ENCODE measurements at regions not wholly inside any gene's neighbourhood (a gene's known extent, or its start where the extent isn't known, plus 50 kb on each side); places are given as distances from the start of the nearest gene placed in this dataset.
A peak's percentile ranks its signal among the peaks of the same experiment; 100 is the strongest.

- TF ChIP-seq CTCF (IDR thresholded peaks at IDR 0.05): no peak
- no peaks in the 10 kb centered on the region for H3K36me3 ChIP-seq
- intact Hi-C loops (cut with DNase I): no loop called here
- peaks cover 0 to 19% (median 9%) of the 10 kb centered on the region in 9 donors for H3K4me1 ChIP-seq
- H3K4me3 ChIP-seq: no peak overlapping the region
- H3K27ac ChIP-seq: no peak overlapping the region
- no peaks in the 10 kb centered on the region for H3K27me3 ChIP-seq
- no peaks in the 10 kb centered on the region for H3K9me3 ChIP-seq
- 56 to 57% methylated on average over 4 of the region's 4 CpGs for WGBS, 2 donors
- DNase-seq: peak in 1 of 2 donors; percentile 77
- peak; percentile 40 to 91 (median 66) for ATAC-seq
Observed at GRCh38 chr7:46713868-46714596, 793.0 kb upstream of the IGFBP3 start.

- Histone ChIP-seq H3K4me3 (no peak overlapping the region), H3K36me3 (no peaks in the 10 kb centered on the region), H3K27ac (no peak overlapping the region), H3K9me3 (no peaks in the 10 kb centered on the region), H3K4me1 (peaks cover 0 to 19% (median 9%) of the 10 kb centered on the region in 9 donors), H3K27me3 (no peaks in the 10 kb centered on the region)
- no peak for TF ChIP-seq CTCF (IDR thresholded peaks at IDR 0.05)
- intact Hi-C loops (cut with DNase I): no loop called here
- DNase-seq (no peak), ATAC-seq (no peak)
- WGBS, 2 donors: 31 to 46% methylated on average over 1 of the region's 1 CpG
Observed at GRCh38 chr7:46710927-46711326, 789.9 kb upstream of the IGFBP3 start.

- no peak for DNase-seq
- intact Hi-C loops (cut with DNase I): no loop called here
- peaks cover 0 to 21% (median 0%) of the 10 kb centered on the region in 9 donors for H3K4me1 ChIP-seq
- no peak overlapping the region for H3K27ac ChIP-seq
- TF ChIP-seq CTCF (IDR thresholded peaks at IDR 0.05): no peak
- no peaks in the 10 kb centered on the region for H3K27me3 ChIP-seq
- no peak for ATAC-seq
- H3K9me3 ChIP-seq: no peaks in the 10 kb centered on the region
- no peak overlapping the region for H3K4me3 ChIP-seq
- no peaks in the 10 kb centered on the region for H3K36me3 ChIP-seq
Observed at GRCh38 chr7:46707973-46708372, 786.9 kb upstream of the IGFBP3 start.

GRCh38 chr7:46705386-46706255, 784.5 kb upstream of the IGFBP3 start:
- H3K36me3 ChIP-seq: no peaks in the 10 kb centered on the region
- 66 to 69% methylated on average over 7 of the region's 7 CpGs for WGBS, 2 donors
- peaks cover 0 to 12% (median 0%) of the 10 kb centered on the region in 9 donors for H3K4me1 ChIP-seq

More at GRCh38 chr7:46705386-46706255, 784.5 kb upstream of the IGFBP3 start:
- intact Hi-C loops (cut with DNase I): no loop called here
- Histone ChIP-seq H3K27ac (no peak overlapping the region), H3K4me3 (no peak overlapping the region), H3K9me3 (no peaks in the 10 kb centered on the region), H3K27me3 (no peaks in the 10 kb centered on the region)
- TF ChIP-seq CTCF (IDR thresholded peaks at IDR 0.05): no peak
- ATAC-seq (no peak), DNase-seq (no peak)
